CD4-positive, alpha-beta T cell (primary cell): ENCODE measurements at regions not wholly inside any gene's neighbourhood (a gene's known extent, or its start where the extent isn't known, plus 50 kb on each side); places are given as distances from the start of the nearest gene placed in this dataset.

Source experiments
- ATAC-seq: fragments of 200-7000 bp; cut with Tn5 transposase; one replicate; pipeline ENCODE4 v1.10.0; 2022; ENCODE audit warnings: mild to moderate bottlenecking; ENCODE audit not compliant: poor library complexity
- CTCF ChIA-PET: fragments of 350-600 bp; sonication (Branson Sonifier 250); formaldehyde crosslinking; loops from one replicate; lab custom pipeline; 2021; ENCODE audit warnings: antibody characterized with exemption, inconsistent platforms; lab: Charles Lee
- POLR2A ChIA-PET: fragments of 350-600 bp; sonication (Branson Sonifier 250); formaldehyde crosslinking; loops from one replicate; lab custom pipeline; 2021; ENCODE audit warnings: antibody characterized with exemption, inconsistent platforms; lab: Charles Lee
- DNase-seq, 14 experiments: peaks; one replicate each; pipeline ENCODE4 v3.0.0-alpha.2; 2013 to 2020; ENCODE audit warnings: mixed read lengths in 2 of 14
- H3K27ac ChIP-seq, 2 donors: one replicate each; pipeline versions ENCODE4 v1.5.1 to v1.7.0; 2013; ENCODE audit warnings: low read length in 2 of 2, low read depth in 1 of 2, mild to moderate bottlenecking in 1 of 2
- H3K27me3 ChIP-seq, 2 experiments: 1 replicate in 1 of 2; 2 replicates in 1 of 2; pipeline versions ENCODE4 v1.6.1 to v1.7.0; 2013; ENCODE audit warnings: low read length in 2 of 2, control low read depth in 1 of 2, mild to moderate bottlenecking in 1 of 2, moderate library complexity in 1 of 2; ENCODE audit not compliant: insufficient read depth in 2 of 2, control insufficient read depth in 1 of 2
- H3K36me3 ChIP-seq: one replicate; pipeline ENCODE4 v1.6.1; 2013; ENCODE audit warnings: low read length, control low read depth; ENCODE audit not compliant: insufficient read depth
- H3K4me1 ChIP-seq: one replicate; pipeline ENCODE4 v1.6.1; 2013; ENCODE audit warnings: low read length, control low read depth; ENCODE audit not compliant: insufficient read depth
- H3K4me3 ChIP-seq: one replicate; pipeline ENCODE4 v1.5.1; 2013; ENCODE audit warnings: mild to moderate bottlenecking, low read length, moderate library complexity
- H3K9me3 ChIP-seq, 2 experiments: 1 replicate in 1 of 2; 2 replicates in 1 of 2; pipeline versions ENCODE4 v1.6.1 to v1.7.0; 2013; ENCODE audit warnings: low read length in 2 of 2, mild to moderate bottlenecking in 2 of 2, control low read depth in 1 of 2, moderate library complexity in 1 of 2; ENCODE audit not compliant: control insufficient read depth in 1 of 2, insufficient read depth in 1 of 2
- H3K27ac Mint-ChIP-seq: one replicate; pipeline ENCODE4 v1.8.0; 2020; ENCODE audit warnings: mixed read lengths
- H3K27me3 Mint-ChIP-seq: one replicate; pipeline ENCODE4 v1.8.0; 2021; ENCODE audit warnings: mixed read lengths
- H3K36me3 Mint-ChIP-seq: one replicate; pipeline ENCODE4 v1.8.0; 2021; ENCODE audit warnings: low read depth, mixed read lengths
- H3K4me1 Mint-ChIP-seq: one replicate; pipeline ENCODE4 v1.8.0; 2021; ENCODE audit warnings: low read depth, mixed read lengths
- H3K4me3 Mint-ChIP-seq: one replicate; pipeline ENCODE4 v1.8.0; 2020; ENCODE audit warnings: mild to moderate bottlenecking, mixed read lengths
- H3K9me3 Mint-ChIP-seq: one replicate; pipeline ENCODE4 v1.8.0; 2020; ENCODE audit warnings: mixed read lengths
- intact Hi-C, 2 experiments: fragments of 100-400 bp; cut with DNase I in 1 of 2; cut with micrococcal nuclease in 1 of 2; formaldehyde crosslinking; loops; one replicate each; pipeline versions ENCODE4 v1.15.1 to v1.9.0; 2023 to 2025; cut with DNase I, micrococcal nuclease
- TF ChIP-seq, protein P1 (sequence below): fragments of 200-600 bp; IDR thresholded peaks from one replicate; pipeline ENCODE4 v1.8.0; 2022; ENCODE audit warnings: antibody characterized with exemption, mild to moderate bottlenecking

DNA sequence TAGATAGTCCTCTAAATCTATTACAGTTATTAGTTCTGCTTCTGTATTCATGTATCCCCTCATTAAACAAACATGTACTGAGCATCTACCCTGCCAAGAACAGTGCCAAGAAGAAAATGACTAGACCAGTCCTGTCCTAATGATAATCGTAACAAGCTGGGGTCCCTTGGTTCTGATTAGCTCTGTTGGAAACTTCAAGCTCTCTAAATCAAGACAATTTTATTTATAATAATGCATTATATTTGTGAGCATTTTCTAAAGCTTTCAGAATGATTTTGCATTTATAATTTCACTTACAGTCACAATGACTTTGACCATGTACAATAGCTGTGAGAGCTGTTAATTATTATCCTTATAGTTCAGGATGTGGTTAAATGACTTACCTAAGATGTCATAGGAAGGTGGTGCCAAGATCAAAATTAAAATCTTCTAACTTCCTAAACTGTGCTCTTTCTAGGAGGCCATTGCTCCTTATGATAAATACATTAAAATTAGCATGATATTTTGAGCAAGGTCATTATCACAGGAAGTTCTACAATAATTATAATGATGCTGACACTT is 336.5 kb upstream of the SLC39A10 start:
- Mint-ChIP-seq H3K4me3 (no peak overlapping the region), H3K27ac (no peak overlapping the region)

DNA sequence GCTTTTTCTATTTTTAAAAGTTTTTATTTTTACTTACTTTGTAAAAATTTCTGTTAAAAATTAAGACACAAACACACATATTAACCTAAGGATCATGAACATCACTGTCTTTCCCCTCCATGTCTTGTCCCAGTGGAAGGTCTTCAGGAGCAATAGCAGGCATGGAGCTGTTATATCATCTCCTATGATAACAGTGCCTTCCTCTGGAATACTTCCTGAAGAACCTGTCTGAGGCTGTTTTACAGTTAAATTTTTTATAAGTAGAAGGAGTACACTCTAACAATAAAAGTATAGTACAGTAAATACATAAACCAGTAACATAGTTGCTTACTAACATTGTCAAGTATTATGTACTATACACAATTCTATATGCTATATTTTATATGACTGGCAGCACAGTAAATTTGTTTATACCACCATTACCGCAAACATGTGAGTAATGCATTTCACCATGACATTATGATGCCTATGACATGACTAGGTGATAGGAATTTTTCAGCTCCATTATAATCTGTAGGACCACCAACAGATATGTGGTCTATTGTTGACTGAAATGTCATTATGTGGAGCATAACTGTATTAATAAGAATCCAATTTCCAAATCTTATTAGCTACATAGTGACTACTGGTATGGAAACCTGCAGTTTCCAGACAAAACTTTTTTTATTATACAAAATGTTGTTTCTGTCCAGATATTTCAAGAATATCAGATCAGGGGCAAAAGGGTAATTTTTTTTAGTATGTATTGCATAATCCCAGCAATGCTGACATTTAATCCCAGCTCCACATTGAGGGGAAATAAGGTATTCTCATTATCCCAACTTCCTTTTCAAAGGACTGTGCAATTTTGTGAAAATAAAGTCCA is 337.2 kb upstream of the SLC39A10 start:
- Histone ChIP-seq H3K36me3 (no peaks in the 10 kb centered on the region), H3K4me1 (no peaks in the 10 kb centered on the region), H3K4me3 (no peak overlapping the region), H3K27me3 (no peaks in the 10 kb centered on the region), H3K27ac (no peak overlapping the region), H3K9me3 (no peaks in the 10 kb centered on the region)
- peaks cover 7% of the 10 kb centered on the region for H3K4me1 Mint-ChIP-seq
- TF ChIP-seq, protein P1, sequence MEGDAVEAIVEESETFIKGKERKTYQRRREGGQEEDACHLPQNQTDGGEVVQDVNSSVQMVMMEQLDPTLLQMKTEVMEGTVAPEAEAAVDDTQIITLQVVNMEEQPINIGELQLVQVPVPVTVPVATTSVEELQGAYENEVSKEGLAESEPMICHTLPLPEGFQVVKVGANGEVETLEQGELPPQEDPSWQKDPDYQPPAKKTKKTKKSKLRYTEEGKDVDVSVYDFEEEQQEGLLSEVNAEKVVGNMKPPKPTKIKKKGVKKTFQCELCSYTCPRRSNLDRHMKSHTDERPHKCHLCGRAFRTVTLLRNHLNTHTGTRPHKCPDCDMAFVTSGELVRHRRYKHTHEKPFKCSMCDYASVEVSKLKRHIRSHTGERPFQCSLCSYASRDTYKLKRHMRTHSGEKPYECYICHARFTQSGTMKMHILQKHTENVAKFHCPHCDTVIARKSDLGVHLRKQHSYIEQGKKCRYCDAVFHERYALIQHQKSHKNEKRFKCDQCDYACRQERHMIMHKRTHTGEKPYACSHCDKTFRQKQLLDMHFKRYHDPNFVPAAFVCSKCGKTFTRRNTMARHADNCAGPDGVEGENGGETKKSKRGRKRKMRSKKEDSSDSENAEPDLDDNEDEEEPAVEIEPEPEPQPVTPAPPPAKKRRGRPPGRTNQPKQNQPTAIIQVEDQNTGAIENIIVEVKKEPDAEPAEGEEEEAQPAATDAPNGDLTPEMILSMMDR, result no peak
- H3K9me3 Mint-ChIP-seq, result no peaks in the 10 kb centered on the region
- ATAC-seq, result no peak
- no peaks in the 10 kb centered on the region for H3K27me3 Mint-ChIP-seq
- CTCF ChIA-PET, result interaction anchor here (1.3 to 1.4 kb wide), 2 partner anchors 341 kb away, joined by 4 read pairs; no protein-coding TSS in a partner anchor
- H3K36me3 Mint-ChIP-seq, result no peaks in the 10 kb centered on the region
- no peak overlapping the region for H3K4me3 Mint-ChIP-seq
- no peak for DNase-seq
- intact Hi-C loops, result loop anchor here (2.0 to 5.0 kb wide), 3 partner anchors 341 to 1152 kb away; no protein-coding TSS in a partner anchor
- H3K27ac Mint-ChIP-seq, result no peak overlapping the region
- POLR2A ChIA-PET, result interaction anchor here (1.1 kb wide), 1 partner anchor 337 kb away, joined by 4 read pairs; the partner anchor contains the start of gene SLC39A10

More for the DNA sequence above, 336.5 kb upstream of the SLC39A10 start:
- intact Hi-C loops, result loop anchor here in 1 of 2 experiments (5.0 kb wide), 1 partner anchor 1153 kb away; no protein-coding TSS in a partner anchor
- Mint-ChIP-seq H3K27me3 (no peaks in the 10 kb centered on the region), H3K9me3 (no peaks in the 10 kb centered on the region), H3K36me3 (no peaks in the 10 kb centered on the region), H3K4me1 (peaks cover 7% of the 10 kb centered on the region)
- POLR2A ChIA-PET, result no interaction called here
- Histone ChIP-seq H3K9me3 (no peaks in the 10 kb centered on the region), H3K27ac (no peak overlapping the region), H3K4me1 (no peaks in the 10 kb centered on the region), H3K27me3 (no peaks in the 10 kb centered on the region), H3K36me3 (no peaks in the 10 kb centered on the region), H3K4me3 (no peak overlapping the region)
- TF ChIP-seq, protein P1, result no peak
- CTCF ChIA-PET, result interaction anchor here (1.4 kb wide), 1 partner anchor 340 kb away, joined by 4 read pairs; no protein-coding TSS in a partner anchor
- ATAC-seq (no peak), DNase-seq (peak in 1 of 14 experiments; percentile 30)

DNA sequence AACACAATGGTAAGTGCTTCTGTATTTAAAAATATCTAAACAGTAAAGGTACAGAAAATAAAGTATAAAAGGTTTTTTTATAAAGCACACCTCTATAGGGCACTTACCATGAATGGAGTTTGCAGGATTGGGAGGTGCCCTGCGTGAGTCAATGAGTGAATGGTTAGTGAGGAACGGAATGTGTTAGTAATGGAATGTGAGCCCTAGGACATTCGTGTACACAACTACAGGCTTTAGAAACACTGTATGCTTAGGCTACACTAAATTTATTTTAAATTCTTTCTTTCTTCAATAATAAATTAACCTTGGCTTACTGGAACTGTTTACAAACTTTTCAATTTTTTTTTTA is 337.9 kb upstream of the SLC39A10 start:
- Mint-ChIP-seq H3K4me1 (peaks cover 7% of the 10 kb centered on the region), H3K27ac (no peak overlapping the region), H3K27me3 (no peaks in the 10 kb centered on the region), H3K9me3 (no peaks in the 10 kb centered on the region), H3K36me3 (no peaks in the 10 kb centered on the region), H3K4me3 (no peak overlapping the region)
- ATAC-seq (no peak), DNase-seq (no peak)
- POLR2A ChIA-PET, result interaction anchor here (1.1 kb wide), 1 partner anchor 338 kb away, joined by 4 read pairs; the partner anchor contains the start of gene SLC39A10
- H3K4me3 ChIP-seq, result no peak overlapping the region
- intact Hi-C loops, result loop anchor here (2.0 to 5.0 kb wide), 2 partner anchors 342 to 343 kb away; no protein-coding TSS in a partner anchor
- H3K27ac ChIP-seq, result no peak overlapping the region
- no peaks in the 10 kb centered on the region for H3K27me3 ChIP-seq
- H3K4me1 ChIP-seq, result no peaks in the 10 kb centered on the region
- H3K36me3 ChIP-seq, result no peaks in the 10 kb centered on the region
- CTCF ChIA-PET, result interaction anchor here (1.3 kb wide), 1 partner anchor 341 kb away, joined by 4 read pairs; no protein-coding TSS in a partner anchor
- H3K9me3 ChIP-seq, result no peaks in the 10 kb centered on the region
- TF ChIP-seq, protein P1, result no peak
